Right lobe of liver (tissue), 6 donors: ENCODE measurements at regions not wholly inside any gene's neighbourhood (a gene's known extent, or its start where the extent isn't known, plus 50 kb on each side); places are given as distances from the start of the nearest gene placed in this dataset.

ENCODE experiments used
- ATAC-seq, 4 donors: fragments of 200-7000 bp; cut with Tn5 transposase; one replicate each; pipeline ENCODE4 v1.9.1; 2020; ENCODE audit warnings: mild to moderate bottlenecking in 4 of 4, moderate library complexity in 4 of 4
- DNase-seq, 3 donors: peaks; one replicate each; pipeline ENCODE4 v3.0.0-alpha.2; 2020
- H3K27ac ChIP-seq, 3 donors: fragments of 200-600 bp; one replicate each; pipeline ENCODE4 v1.8.0; 2022
- H3K27me3 ChIP-seq, 2 donors: fragments of 200-600 bp; one replicate each; pipeline ENCODE4 v1.8.0; 2022
- H3K36me3 ChIP-seq, 4 donors: fragments of 200-600 bp; sonication (generic) in 1 of 4; one replicate each; pipeline versions ENCODE4 v1.5.1 to v1.8.0; 2017 to 2022; ENCODE audit warnings: control low read depth in 1 of 4
- H3K4me1 ChIP-seq, 4 donors: fragments of 200-600 bp; sonication (generic) in 1 of 4; one replicate each; pipeline versions ENCODE4 v1.5.1 to v1.8.0; 2017 to 2022; ENCODE audit warnings: control low read depth in 1 of 4
- H3K4me3 ChIP-seq, 3 donors: fragments of 200-600 bp; one replicate each; pipeline ENCODE4 v1.8.0; 2022
- H3K9me3 ChIP-seq, 4 donors: fragments of 200-600 bp; sonication (generic) in 1 of 4; one replicate each; pipeline versions ENCODE4 v1.5.1 to v1.8.0; 2017 to 2022; ENCODE audit warnings: control low read depth in 1 of 4
- POLR2A ChIP-seq: fragments of 450-650 bp; IDR thresholded peaks from one replicate; pipeline ENCODE4 v1.6.1; 2017; ENCODE audit warnings: antibody characterized with exemption, mild to moderate bottlenecking
- WGBS: methylation state at CpG from one replicate; pipeline ENCODE4 v1.1.6; 2018; ENCODE audit warnings: low coverage, low lambda C conversion rate; ENCODE audit not compliant: insufficient coverage; ENCODE audit errors: missing lambda C conversion rate; 5-methylcytosine and 5-hydroxymethylcytosine counted together
- intact Hi-C, 2 donors: fragments of 100-400 bp; cut with DNase I; formaldehyde crosslinking; loops; one replicate each; pipeline versions ENCODE4 v1.11.2 to v1.14.1; 2022
- TF ChIP-seq, protein P1 (sequence below), 4 donors: fragments of 200-600 bp in 3 of 4; fragments of 450-650 bp in 1 of 4; IDR thresholded peaks; one replicate each; pipeline versions ENCODE4 v1.5.1 to v1.8.0; 2016 to 2022; ENCODE audit warnings: antibody characterized with exemption in 4 of 4, mild to moderate bottlenecking in 2 of 4
- donor health status: DM: no; HTN: yes; CAD: no.
- donor health status: DM: no; HTN: no; CAD: no.
- donor health status: DM: no; HTN: no; CAD: no.
- donor health status: DM: no; HTN: yes; CAD: no.
- donor health status: DM: no; HTN: yes; CAD: no.

DNA sequence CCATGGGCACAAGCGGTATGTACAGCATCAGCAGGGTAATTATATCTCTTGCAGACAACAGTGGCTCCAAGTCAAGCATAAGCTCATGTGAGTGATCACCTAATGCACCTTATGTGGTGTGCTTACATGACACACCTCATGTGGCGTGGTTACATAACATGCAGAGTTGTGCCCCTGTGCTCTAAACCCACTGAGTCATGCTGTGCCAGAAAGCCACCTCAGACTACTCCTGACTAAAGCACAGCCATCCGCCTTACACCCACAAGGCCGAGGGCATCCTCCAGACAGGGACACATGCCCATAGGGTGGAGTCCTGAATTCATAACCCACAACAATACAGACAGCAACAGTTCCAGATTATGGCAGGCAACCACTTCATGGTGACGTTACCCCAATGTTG lies 163.7 kb upstream of the SLC30A5 start:
- 73% methylated on average over 2 of the region's 5 CpGs for WGBS
- TF ChIP-seq, protein P1, sequence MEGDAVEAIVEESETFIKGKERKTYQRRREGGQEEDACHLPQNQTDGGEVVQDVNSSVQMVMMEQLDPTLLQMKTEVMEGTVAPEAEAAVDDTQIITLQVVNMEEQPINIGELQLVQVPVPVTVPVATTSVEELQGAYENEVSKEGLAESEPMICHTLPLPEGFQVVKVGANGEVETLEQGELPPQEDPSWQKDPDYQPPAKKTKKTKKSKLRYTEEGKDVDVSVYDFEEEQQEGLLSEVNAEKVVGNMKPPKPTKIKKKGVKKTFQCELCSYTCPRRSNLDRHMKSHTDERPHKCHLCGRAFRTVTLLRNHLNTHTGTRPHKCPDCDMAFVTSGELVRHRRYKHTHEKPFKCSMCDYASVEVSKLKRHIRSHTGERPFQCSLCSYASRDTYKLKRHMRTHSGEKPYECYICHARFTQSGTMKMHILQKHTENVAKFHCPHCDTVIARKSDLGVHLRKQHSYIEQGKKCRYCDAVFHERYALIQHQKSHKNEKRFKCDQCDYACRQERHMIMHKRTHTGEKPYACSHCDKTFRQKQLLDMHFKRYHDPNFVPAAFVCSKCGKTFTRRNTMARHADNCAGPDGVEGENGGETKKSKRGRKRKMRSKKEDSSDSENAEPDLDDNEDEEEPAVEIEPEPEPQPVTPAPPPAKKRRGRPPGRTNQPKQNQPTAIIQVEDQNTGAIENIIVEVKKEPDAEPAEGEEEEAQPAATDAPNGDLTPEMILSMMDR (IDR thresholded peaks at IDR 0.05) = no peak
- no peak for TF ChIP-seq POLR2A

DNA sequence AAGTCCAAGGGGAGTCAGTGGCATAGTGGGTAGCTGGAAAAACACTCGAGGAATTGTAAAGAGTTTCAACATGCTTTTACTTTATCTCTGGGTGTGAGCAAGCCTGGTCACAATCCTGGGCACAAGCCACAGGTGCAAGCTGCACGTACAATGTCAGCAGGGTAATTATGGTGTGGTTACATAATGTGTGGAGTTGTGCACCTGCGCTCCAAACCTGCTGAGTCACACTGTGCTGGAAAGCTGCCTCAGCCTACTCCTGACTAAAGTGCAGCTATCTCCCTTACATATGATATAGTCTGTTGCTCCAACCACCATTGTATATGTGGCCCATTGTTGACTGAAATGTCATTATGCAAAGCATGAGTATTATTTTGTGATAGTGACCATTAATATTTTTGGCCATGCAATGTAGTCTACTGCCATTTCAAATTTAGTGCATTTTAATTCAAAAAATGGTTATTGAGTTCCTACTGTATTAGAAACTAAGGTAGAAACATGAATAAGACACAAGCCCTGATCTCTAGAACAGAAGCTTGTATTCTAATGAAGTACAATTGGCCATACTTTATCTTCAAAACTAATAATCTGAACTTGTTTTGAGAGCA lies 160.9 kb upstream of the SLC30A5 start:
- TF ChIP-seq, protein P1 (IDR thresholded peaks at IDR 0.05) = no peak
- no peak for TF ChIP-seq POLR2A
- Histone ChIP-seq H3K27me3 (no peaks in the 10 kb centered on the region), H3K27ac (no peak overlapping the region), H3K9me3 (no peaks in the 10 kb centered on the region), H3K4me1 (no peaks in the 10 kb centered on the region), H3K4me3 (no peak overlapping the region), H3K36me3 (no peaks in the 10 kb centered on the region)
- ATAC-seq (no peak), DNase-seq (no peak)
- WGBS = 57% methylated on average over 2 of the region's 3 CpGs
- intact Hi-C loops = no loop called here

More for the DNA sequence above, 163.7 kb upstream of the SLC30A5 start:
- no peaks in the 10 kb centered on the region for H3K36me3 ChIP-seq
- ATAC-seq (no peak), DNase-seq (no peak)
- H3K27me3 ChIP-seq = no peaks in the 10 kb centered on the region
- H3K4me3 ChIP-seq = no peak overlapping the region
- H3K4me1 ChIP-seq = no peaks in the 10 kb centered on the region
- intact Hi-C loops = no loop called here
- H3K27ac ChIP-seq = no peak overlapping the region
- H3K9me3 ChIP-seq = no peaks in the 10 kb centered on the region

DNA sequence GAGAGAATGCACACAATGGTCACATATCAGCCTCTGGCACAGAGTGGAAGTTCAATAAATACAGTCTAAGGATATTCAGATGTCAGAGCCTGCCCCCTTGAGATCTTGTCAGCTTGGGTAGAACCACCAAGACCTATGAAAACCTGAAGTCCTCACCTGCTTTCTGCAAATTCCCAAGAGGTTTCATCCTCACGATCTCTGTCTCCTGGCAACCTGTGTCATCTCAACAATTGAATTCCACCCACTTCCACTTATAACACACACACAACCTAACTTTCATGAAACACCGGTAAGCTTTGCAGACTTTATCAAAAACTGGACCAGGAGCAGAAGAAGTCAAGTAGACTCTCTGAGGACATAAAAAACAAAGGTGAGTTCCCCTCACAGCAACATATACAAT lies 151.6 kb upstream of the SLC30A5 start:
- no peaks in the 10 kb centered on the region for H3K4me1 ChIP-seq
- intact Hi-C loops = no loop called here
- TF ChIP-seq, protein P1 (IDR thresholded peaks at IDR 0.05) = no peak
- no peak for TF ChIP-seq POLR2A
- no peaks in the 10 kb centered on the region for H3K27me3 ChIP-seq
- WGBS = 77% methylated on average over 2 of the region's 2 CpGs
- H3K4me3 ChIP-seq = no peak overlapping the region
- H3K9me3 ChIP-seq = no peaks in the 10 kb centered on the region
- no peaks in the 10 kb centered on the region for H3K36me3 ChIP-seq
- ATAC-seq = no peak
- no peak overlapping the region for H3K27ac ChIP-seq
- no peak for DNase-seq

DNA sequence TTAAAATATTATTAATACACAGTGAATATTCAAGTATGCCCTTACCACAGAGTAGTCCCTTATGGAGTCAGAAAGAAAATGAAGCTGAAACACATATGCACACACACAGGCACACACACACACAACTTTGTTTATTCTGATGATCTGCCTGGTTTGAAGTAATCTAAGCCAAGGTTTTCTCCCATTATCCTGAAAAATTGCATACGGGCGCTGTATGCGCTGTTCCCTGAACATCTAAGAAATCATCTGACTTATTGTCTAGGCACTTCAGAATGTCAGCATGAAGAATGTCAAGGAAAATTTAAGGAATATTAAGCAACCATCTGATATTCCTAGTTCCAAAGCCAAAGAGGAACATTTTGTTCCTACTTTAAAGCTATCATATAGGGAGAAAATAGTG lies 147.1 kb upstream of the SLC30A5 start:
- intact Hi-C loops = no loop called here
- ATAC-seq (no peak), DNase-seq (no peak)
- no peak overlapping the region for H3K27ac ChIP-seq
- H3K4me3 ChIP-seq = no peak overlapping the region
- no peaks in the 10 kb centered on the region for H3K36me3 ChIP-seq
- H3K4me1 ChIP-seq = peaks cover 0 to 11% (median 0%) of the 10 kb centered on the region in 4 donors
- no peaks in the 10 kb centered on the region for H3K27me3 ChIP-seq
- 92% methylated on average over 3 of the region's 3 CpGs for WGBS
- TF ChIP-seq, protein P1 (IDR thresholded peaks at IDR 0.05) = no peak
- TF ChIP-seq POLR2A = no peak
- no peaks in the 10 kb centered on the region for H3K9me3 ChIP-seq

DNA sequence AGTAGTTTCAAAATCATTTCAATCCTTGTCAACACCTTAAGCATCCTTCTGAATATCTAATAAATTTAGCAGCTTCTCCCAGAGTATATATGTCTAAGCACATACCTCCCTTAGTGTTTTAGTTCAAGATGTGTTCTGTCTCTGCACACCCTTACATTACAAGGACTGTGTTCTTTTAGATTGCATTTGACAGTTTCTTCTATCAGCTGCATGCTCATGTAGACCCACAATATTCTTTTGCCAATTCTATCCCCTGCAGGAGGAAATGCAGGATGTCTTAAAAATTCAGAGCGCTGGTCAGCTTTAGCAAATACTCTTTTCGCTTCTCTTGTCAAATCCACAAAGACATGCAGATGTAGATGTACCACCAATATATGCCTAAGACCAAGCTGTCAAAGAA lies 145.8 kb upstream of the SLC30A5 start:
- TF ChIP-seq, protein P1 (IDR thresholded peaks at IDR 0.05) = no peak
- no peak for TF ChIP-seq POLR2A
- no peaks in the 10 kb centered on the region for H3K36me3 ChIP-seq
- H3K27ac ChIP-seq = no peak overlapping the region
- WGBS = 85% methylated on average over 2 of the region's 2 CpGs
- H3K27me3 ChIP-seq = no peaks in the 10 kb centered on the region
- DNase-seq = no peak
- no peak for ATAC-seq
- H3K4me3 ChIP-seq = no peak overlapping the region
- peaks cover 0 to 11% (median 0%) of the 10 kb centered on the region in 4 donors for H3K4me1 ChIP-seq
- no peaks in the 10 kb centered on the region for H3K9me3 ChIP-seq
- intact Hi-C loops = no loop called here
